ENCODE measurements at regions not wholly inside any gene's neighbourhood (a gene's known extent, or its start where the extent isn't known, plus 50 kb on each side); places are given as distances from the start of the nearest gene placed in this dataset.

DNA sequence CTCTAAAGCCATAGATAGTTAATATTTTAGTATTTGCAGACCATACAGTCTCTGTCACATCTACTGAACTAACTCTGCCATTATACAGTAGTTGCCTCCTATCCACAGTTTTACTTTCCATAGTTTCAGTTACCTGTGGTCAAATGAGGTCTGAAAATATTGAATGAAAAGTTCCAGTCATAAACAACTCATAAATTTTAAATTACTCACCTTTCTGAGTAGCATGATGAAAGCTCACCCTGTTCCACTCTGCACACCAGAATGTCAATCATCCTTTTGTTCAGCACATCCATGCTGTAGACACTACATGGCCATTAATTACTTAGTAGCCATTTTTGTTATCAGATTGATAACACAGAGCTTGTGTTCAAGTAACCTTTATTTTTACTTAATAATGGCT lies 51.7 kb upstream of the ME3 start:
- TF ChIP-seq POLR2AphosphoS5 (IDR thresholded peaks at IDR 0.05) (no peak), EP300 (IDR thresholded peaks at IDR 0.05; ENCODE audit: low read depth) (no peak)

Measured in transverse colon (tissue), 3 donors.